Fibroblast of pulmonary artery (primary cell): ENCODE measurements at regions not wholly inside any gene's neighbourhood (a gene's known extent, or its start where the extent isn't known, plus 50 kb on each side); places are given as distances from the start of the nearest gene placed in this dataset.

Experiments used
- DNase-seq: peaks from one replicate; pipeline ENCODE4 v3.0.0-alpha.2; 2010; ENCODE audit warnings: low read depth
- H3K4me3 ChIP-seq: replicated peaks from 2 replicates; pipeline ENCODE4 v1.5.1; 2011; ENCODE audit warnings: low read depth, mild to moderate bottlenecking, control low read depth, low read length, moderate library complexity
- CTCF ChIP-seq: IDR thresholded peaks from 2 replicates; pipeline ENCODE4 v1.5.1; 2011; ENCODE audit warnings: mild to moderate bottlenecking, control low read depth, low read length, inconsistent platforms; ENCODE audit errors: missing control alignments

- TF ChIP-seq CTCF, result no peak
- no peak for DNase-seq
- no peak overlapping the region for H3K4me3 ChIP-seq
These were observed 186.7 kb downstream of the SYK start for GRCh38 chr9:90988318-90988717.

DNA sequence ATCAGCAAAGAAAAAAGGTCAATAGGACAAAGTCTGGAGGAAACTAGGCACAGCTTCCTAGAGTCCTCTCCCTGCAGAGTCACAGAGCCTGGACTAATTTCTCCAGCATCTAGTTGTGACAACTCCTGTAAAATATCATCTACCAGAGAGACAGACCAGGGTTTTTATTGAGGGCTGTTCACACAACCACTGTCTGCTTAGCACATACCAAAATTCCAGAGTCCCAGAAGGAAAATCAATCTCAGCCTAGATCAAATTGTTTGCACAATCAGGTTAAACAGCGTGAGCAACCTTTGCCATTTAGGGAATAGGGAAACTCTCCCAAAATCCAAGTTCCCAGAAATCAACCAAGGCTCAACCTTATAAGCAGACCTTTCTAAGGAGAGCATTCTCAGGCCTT lies 190.3 kb downstream of the SYK start:
- no peak for DNase-seq
- TF ChIP-seq CTCF, result no peak
- H3K4me3 ChIP-seq, result no peak overlapping the region

- H3K4me3 ChIP-seq, result no peak overlapping the region
- no peak for TF ChIP-seq CTCF
- no peak for DNase-seq
These were observed 193.9 kb downstream of the SYK start for GRCh38 chr9:90995516-90995915.

GRCh38 chr9:90996154-90997065 lies 194.8 kb downstream of the SYK start:
- no peak for DNase-seq
- no peak overlapping the region for H3K4me3 ChIP-seq
- no peak for TF ChIP-seq CTCF

DNA sequence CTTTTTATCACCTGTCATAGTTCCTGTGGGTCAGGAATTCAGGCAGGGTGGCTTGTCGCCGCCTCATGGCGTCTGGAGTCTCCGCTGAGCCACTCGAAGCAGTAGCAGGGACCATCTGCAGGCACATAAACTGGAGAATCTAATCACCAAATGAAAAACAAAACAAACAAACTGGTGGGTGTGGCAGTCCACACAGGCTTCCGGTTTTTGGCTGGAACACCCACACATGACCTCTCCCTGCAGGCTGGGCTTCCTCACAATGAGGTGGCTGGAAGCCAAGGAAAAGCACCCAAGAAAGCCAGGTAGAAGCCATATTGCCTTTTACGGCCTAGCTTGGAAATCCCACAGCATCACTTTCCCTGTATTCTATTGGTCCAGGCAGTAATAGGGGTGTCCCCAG lies 197.0 kb downstream of the SYK start:
- no peak for DNase-seq
- no peak for TF ChIP-seq CTCF
- no peak overlapping the region for H3K4me3 ChIP-seq

DNA sequence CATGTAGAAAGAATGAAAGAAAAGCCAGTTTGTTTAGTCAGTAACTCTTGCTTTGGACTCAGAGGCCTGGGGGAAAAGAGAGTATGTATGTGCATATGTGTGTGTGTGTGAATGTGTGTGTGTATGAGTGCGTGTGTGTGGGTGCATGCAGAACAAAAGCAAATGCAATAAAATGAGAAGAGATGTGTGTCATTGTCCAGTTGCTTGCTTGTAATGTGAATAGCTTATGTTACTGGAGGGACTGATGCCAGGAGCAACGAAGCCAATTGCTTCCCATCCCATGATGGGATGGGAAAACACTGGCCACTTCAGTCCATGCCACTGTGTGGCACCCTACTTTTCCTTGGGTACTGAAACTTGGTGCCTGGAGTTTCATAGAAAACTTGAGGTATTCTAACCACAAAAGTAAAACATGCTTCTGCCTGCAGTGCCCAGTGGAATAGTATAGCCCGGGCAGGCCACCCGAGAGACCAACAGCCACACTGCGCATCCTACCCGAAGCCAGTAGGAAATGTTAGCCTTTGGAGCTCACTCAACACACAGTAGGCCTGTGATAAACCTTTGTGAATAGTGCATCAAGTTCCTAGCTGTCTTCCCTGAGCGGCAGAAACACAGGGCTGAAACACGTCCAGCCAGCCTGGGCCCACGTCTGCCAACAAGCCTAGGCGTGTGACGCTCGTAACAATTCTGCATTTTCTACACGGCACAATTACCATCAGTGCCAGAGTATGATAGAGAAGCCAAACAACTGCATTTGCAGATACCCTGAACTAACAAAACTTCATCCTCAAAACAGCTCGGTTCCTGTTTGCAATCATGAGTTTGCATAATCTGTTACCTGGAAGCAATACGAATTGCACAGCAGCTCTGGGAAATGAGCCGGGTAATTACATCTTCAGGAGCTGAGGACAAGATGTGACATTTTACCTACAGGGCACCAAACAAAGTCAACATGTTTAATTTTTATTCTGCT lies 198.1 kb downstream of the SYK start:
- TF ChIP-seq CTCF, result no peak
- no peak overlapping the region for H3K4me3 ChIP-seq
- DNase-seq, result peak; percentile 7
